ENCODE measurements at regions not wholly inside any gene's neighbourhood (a gene's known extent, or its start where the extent isn't known, plus 50 kb on each side); places are given as distances from the start of the nearest gene placed in this dataset.

GRCh38 chr9:28946648-28947047 lies 1373.4 kb upstream of the C9orf72 start (continued):
- TF ChIP-seq ZNF18 (tag by site-specific recombination; IDR thresholded peaks at IDR 0.05) (no peak), YY2 (tag by site-specific recombination; IDR thresholded peaks at IDR 0.05) (no peak), ZNF558 (tag by site-specific recombination; IDR thresholded peaks at IDR 0.05) (no peak), ZNF830 (tag by site-specific recombination; IDR thresholded peaks at IDR 0.05; ENCODE audit: low read depth) (no peak), ZSCAN30 (tag by site-specific recombination; IDR thresholded peaks at IDR 0.05) (no peak), ZNF184 (tag by site-specific recombination; IDR thresholded peaks at IDR 0.05) (no peak), ZSCAN16 (tag by site-specific recombination; IDR thresholded peaks at IDR 0.05) (no peak), ZNF155 (tag by site-specific recombination; IDR thresholded peaks at IDR 0.05) (no peak), ZNF433 (tag by site-specific recombination; IDR thresholded peaks at IDR 0.05; ENCODE audit: low read depth) (no peak), ZNF426 (tag by site-specific recombination; IDR thresholded peaks at IDR 0.05) (no peak), ZNF280C (tag by site-specific recombination; IDR thresholded peaks at IDR 0.05) (no peak)
- TF ChIP-seq, protein P1, sequence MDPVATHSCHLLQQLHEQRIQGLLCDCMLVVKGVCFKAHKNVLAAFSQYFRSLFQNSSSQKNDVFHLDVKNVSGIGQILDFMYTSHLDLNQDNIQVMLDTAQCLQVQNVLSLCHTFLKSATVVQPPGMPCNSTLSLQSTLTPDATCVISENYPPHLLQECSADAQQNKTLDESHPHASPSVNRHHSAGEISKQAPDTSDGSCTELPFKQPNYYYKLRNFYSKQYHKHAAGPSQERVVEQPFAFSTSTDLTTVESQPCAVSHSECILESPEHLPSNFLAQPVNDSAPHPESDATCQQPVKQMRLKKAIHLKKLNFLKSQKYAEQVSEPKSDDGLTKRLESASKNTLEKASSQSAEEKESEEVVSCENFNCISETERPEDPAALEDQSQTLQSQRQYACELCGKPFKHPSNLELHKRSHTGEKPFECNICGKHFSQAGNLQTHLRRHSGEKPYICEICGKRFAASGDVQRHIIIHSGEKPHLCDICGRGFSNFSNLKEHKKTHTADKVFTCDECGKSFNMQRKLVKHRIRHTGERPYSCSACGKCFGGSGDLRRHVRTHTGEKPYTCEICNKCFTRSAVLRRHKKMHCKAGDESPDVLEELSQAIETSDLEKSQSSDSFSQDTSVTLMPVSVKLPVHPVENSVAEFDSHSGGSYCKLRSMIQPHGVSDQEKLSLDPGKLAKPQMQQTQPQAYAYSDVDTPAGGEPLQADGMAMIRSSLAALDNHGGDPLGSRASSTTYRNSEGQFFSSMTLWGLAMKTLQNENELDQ (tag by site-specific recombination; IDR thresholded peaks at IDR 0.05; ENCODE audit: low read depth) = no peak

- TF ChIP-seq BCL11B (tag by site-specific recombination; IDR thresholded peaks at IDR 0.05; ENCODE audit: low read depth) (no peak), ZNF654 (tag by site-specific recombination; IDR thresholded peaks at IDR 0.05; ENCODE audit: low read depth) (0 out of 2 replicates have a peak, but pooled peaks have one; percentile 3)
- Histone ChIP-seq H3K4me1 (ENCODE audit: control insufficient read depth, insufficient read depth, low read length) (no peaks in the 10 kb centered on the region), H3K9me3 (ENCODE audit: control insufficient read depth, insufficient read depth, low read depth, low read length) (no peaks in the 10 kb centered on the region), H3K27ac (ENCODE audit: extremely low read depth, low read depth, low read length) (no peak overlapping the region), H3K4me3 (ENCODE audit: low read depth, low read length) (no peak overlapping the region), H3K36me3 (ENCODE audit: control insufficient read depth in 2 of 2, insufficient read depth in 1 of 2, low read length in 2 of 2) (no peaks in the 10 kb centered on the region)
- ChIA-PET CTCF (interaction anchor here (0.8 kb wide), 2 partner anchors 10 to 1262 kb away, joined by 3 to 4 read pairs; no protein-coding TSS in a partner anchor), POLR2A (interaction anchor here (0.5 kb wide), 1 partner anchor 369 kb away, joined by 3 read pairs; no protein-coding TSS in a partner anchor)
These were observed 1378.7 kb upstream of the C9orf72 start for GRCh38 chr9:28951945-28952344.

GRCh38 chr9:28956116-28956880 lies 1383.0 kb upstream of the C9orf72 start:
- H3K4me1 ChIP-seq (ENCODE audit: control insufficient read depth, insufficient read depth, low read length) = no peaks in the 10 kb centered on the region
- no peak overlapping the region for H3K4me3 ChIP-seq (ENCODE audit: low read depth, low read length)
- H3K27ac ChIP-seq (ENCODE audit: extremely low read depth, low read depth, low read length) = no peak overlapping the region
- no peaks in the 10 kb centered on the region for H3K36me3 ChIP-seq (ENCODE audit: control insufficient read depth in 2 of 2, insufficient read depth in 1 of 2, low read length in 2 of 2)
- no peaks in the 10 kb centered on the region for H3K9me3 ChIP-seq (ENCODE audit: control insufficient read depth, insufficient read depth, low read depth, low read length)
- TF ChIP-seq, protein P2, sequence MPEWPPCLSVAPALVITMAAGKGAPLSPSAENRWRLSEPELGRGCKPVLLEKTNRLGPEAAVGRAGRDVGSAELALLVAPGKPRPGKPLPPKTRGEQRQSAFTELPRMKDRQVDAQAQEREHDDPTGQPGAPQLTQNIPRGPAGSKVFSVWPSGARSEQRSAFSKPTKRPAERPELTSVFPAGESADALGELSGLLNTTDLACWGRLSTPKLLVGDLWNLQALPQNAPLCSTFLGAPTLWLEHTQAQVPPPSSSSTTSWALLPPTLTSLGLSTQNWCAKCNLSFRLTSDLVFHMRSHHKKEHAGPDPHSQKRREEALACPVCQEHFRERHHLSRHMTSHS (tag by site-specific recombination; IDR thresholded peaks at IDR 0.05) = no peak
- no peak for TF ChIP-seq ZNF621 (tag by site-specific recombination; IDR thresholded peaks at IDR 0.05)
- TF ChIP-seq ZNF214 (tag by site-specific recombination; IDR thresholded peaks at IDR 0.05; ENCODE audit: borderline replicate concordance) = no peak
- TF ChIP-seq PRDM1 (tag by site-specific recombination; IDR thresholded peaks at IDR 0.05) = no peak
- ChIA-PET CTCF (no interaction called here), POLR2A (no interaction called here)

Data from HEK293 (cell line).